A549 (cell line): ENCODE measurements at regions not wholly inside any gene's neighbourhood (a gene's known extent, or its start where the extent isn't known, plus 50 kb on each side); places are given as distances from the start of the nearest gene placed in this dataset.

Experiments used
- ATAC-seq, 2 experiments: fragments of 200-7000 bp in 1 of 2; fragments of >200 bp in 1 of 2; cut with Nextera tagmentation in 1 of 2; cut with Tn5 transposase in 1 of 2; 3 replicates each; pipeline versions ENCODE4 v1.8.0 to v1.9.1; 2018 to 2020; ENCODE audit warnings: mild to moderate bottlenecking in 1 of 2, moderate library complexity in 1 of 2
- CTCF ChIA-PET: fragments of 300-600 bp; sonication (Branson Sonifier 250); formaldehyde crosslinking; extraction: SDS; loops from one replicate; lab custom pipeline; 2021; ENCODE audit warnings: antibody characterized with exemption, inconsistent platforms; lab: Yijun Ruan, JAX
- POLR2A ChIA-PET: fragments of 350-600 bp; formaldehyde crosslinking; extraction: SDS; loops from one replicate; lab custom pipeline; 2021; ENCODE audit warnings: antibody characterized with exemption, inconsistent platforms; lab: Yijun Ruan, JAX
- DNase-seq, 2 experiments: peaks; one replicate each; pipeline versions ENCODE4 v3.0.0 to v3.0.0-alpha.2; 2011 to 2016; ENCODE audit warnings: low read depth in 1 of 2, low spot score in 1 of 2
- FAIRE-seq: peaks from 2 replicates; lab custom pipeline; 2011; peaks lifted over from hg19 to GRCh38; lab: Jason Lieb, UNC
- H3K27ac ChIP-seq, 2 experiments: fragments of >200 bp; sonication (Bioruptor Twin); formaldehyde crosslinking; 3 replicates each; pipeline ENCODE4 v1.5.1; 2016 to 2017
- H3K4me1 ChIP-seq: fragments of >200 bp; sonication (Bioruptor Twin); formaldehyde crosslinking; 3 replicates; pipeline ENCODE4 v1.6.1; 2016
- H3K4me2 ChIP-seq: fragments of >200 bp; sonication (Bioruptor Twin); formaldehyde crosslinking; 3 replicates; pipeline ENCODE4 v1.6.1; 2016
- H3K4me3 ChIP-seq: fragments of >200 bp; sonication (Bioruptor Twin); formaldehyde crosslinking; 3 replicates; pipeline ENCODE4 v1.5.1; 2016
- H3K9me3 ChIP-seq: fragments of >200 bp; sonication (Bioruptor Twin); formaldehyde crosslinking; 3 replicates; pipeline ENCODE4 v1.6.1; 2016
- BHLHE40 ChIP-seq: IDR thresholded peaks from 2 replicates; pipeline ENCODE4 v1.6.1; 2012; ENCODE audit warnings: low read depth, low read length, inconsistent platforms
- CHD2 ChIP-seq: fragments of 150-350 bp; IDR thresholded peaks from 2 replicates; pipeline ENCODE4 v1.6.1; 2014; ENCODE audit warnings: low read length; ENCODE audit not compliant: partially characterized antibody
- CHD4 ChIP-seq: fragments of 200-600 bp; sonication (generic); IDR thresholded peaks from 2 replicates; pipeline ENCODE4 v1.6.1; 2016; ENCODE audit warnings: antibody characterized with exemption, mild to moderate bottlenecking, borderline replicate concordance
- EHMT2 ChIP-seq: fragments of 200-600 bp; sonication (generic); IDR thresholded peaks from 2 replicates; pipeline ENCODE4 v1.6.1; 2016; ENCODE audit warnings: antibody characterized with exemption, low read depth, mild to moderate bottlenecking, moderate library complexity
- ESRRA ChIP-seq: fragments of 150-350 bp; IDR thresholded peaks from 2 replicates; pipeline ENCODE4 v1.6.1; 2014; ENCODE audit warnings: mild to moderate bottlenecking, low read length, borderline replicate concordance
- FOSB ChIP-seq: fragments of 250-450 bp; sonication (Bioruptor Pico); IDR thresholded peaks from 2 replicates; pipeline ENCODE4 v1.5.0; 2020; ENCODE audit warnings: mild to moderate bottlenecking, moderate library complexity
- FOXS1 ChIP-seq: fragments of 250-450 bp; sonication (Bioruptor Pico); IDR thresholded peaks from 2 replicates; pipeline ENCODE4 v1.5.0; 2020; ENCODE audit warnings: mild to moderate bottlenecking, moderate library complexity
- GATA3 ChIP-seq: IDR thresholded peaks from 2 replicates; pipeline ENCODE4 v1.6.1; 2012; ENCODE audit warnings: borderline replicate concordance
- HEYL ChIP-seq: fragments of 250-450 bp; sonication (Bioruptor Pico); IDR thresholded peaks from 2 replicates; pipeline ENCODE4 v1.8.0; 2021; ENCODE audit warnings: mild to moderate bottlenecking, moderate library complexity
- HOXA7 ChIP-seq: fragments of 250-450 bp; sonication (Bioruptor Pico); IDR thresholded peaks from 2 replicates; pipeline ENCODE4 v1.5.0; 2020; ENCODE audit warnings: mild to moderate bottlenecking, moderate library complexity
- HOXB13 ChIP-seq: fragments of 250-450 bp; sonication (Bioruptor Pico); IDR thresholded peaks from 2 replicates; pipeline ENCODE4 v1.5.0; 2020; ENCODE audit warnings: low read depth, mild to moderate bottlenecking, moderate library complexity
- HOXB5 ChIP-seq: fragments of 250-450 bp; sonication (Bioruptor Pico); IDR thresholded peaks from 2 replicates; pipeline ENCODE4 v1.5.0; 2020; ENCODE audit warnings: mild to moderate bottlenecking, moderate library complexity
- JUNB ChIP-seq: fragments of >200 bp; sonication (Bioruptor Twin); formaldehyde crosslinking; IDR thresholded peaks from 2 replicates; pipeline ENCODE4 v1.6.1; 2016
- MAFK ChIP-seq: fragments of 450-650 bp; IDR thresholded peaks from 2 replicates; pipeline ENCODE4 v1.6.1; 2014; ENCODE audit not compliant: partially characterized antibody
- MAZ ChIP-seq: fragments of 150-350 bp; IDR thresholded peaks from 2 replicates; pipeline ENCODE4 v1.6.1; 2014; ENCODE audit warnings: antibody characterized with exemption, low read depth, low read length, borderline replicate concordance
- NFE2L2 ChIP-seq: fragments of 150-350 bp; conservative IDR thresholded peaks from 2 replicates; pipeline ENCODE4 v1.6.1; 2014; ENCODE audit warnings: low read length
- NPAS2 ChIP-seq: fragments of 250-450 bp; sonication (Bioruptor Pico); IDR thresholded peaks from 2 replicates; pipeline ENCODE4 v1.8.0; 2022; ENCODE audit warnings: mild to moderate bottlenecking, moderate library complexity, borderline replicate concordance
- POLR2A ChIP-seq: IDR thresholded peaks from 2 replicates; pipeline ENCODE4 v1.6.1; 2012; ENCODE audit warnings: mild to moderate bottlenecking, low read length
- RAD21 ChIP-seq, 2 experiments: fragments of >200 bp in 1 of 2; sonication (Bioruptor Twin) in 1 of 2; formaldehyde crosslinking in 1 of 2; IDR thresholded peaks in 1 of 2; conservative IDR thresholded peaks in 1 of 2; 2 replicates in 1 of 2; 3 replicates in 1 of 2; pipeline ENCODE4 v1.6.1; 2012 to 2018; ENCODE audit warnings: inconsistent platforms in 1 of 2
- RARB ChIP-seq: fragments of 250-450 bp; sonication (Bioruptor Pico); IDR thresholded peaks from 2 replicates; pipeline ENCODE4 v1.8.0; 2021; ENCODE audit warnings: mild to moderate bottlenecking, moderate library complexity
- RCOR1 ChIP-seq: fragments of 150-350 bp; IDR thresholded peaks from 2 replicates; pipeline ENCODE4 v1.6.1; 2014; ENCODE audit warnings: antibody characterized with exemption, low read length, low read depth
- RFX5 ChIP-seq: fragments of 450-650 bp; IDR thresholded peaks from 2 replicates; pipeline ENCODE4 v1.7.1; 2014; ENCODE audit warnings: antibody characterized with exemption, mild to moderate bottlenecking, moderate library complexity
- TP53 ChIP-seq: fragments of 250-450 bp; sonication (Bioruptor Pico); IDR thresholded peaks from 2 replicates; pipeline ENCODE4 v1.5.0; 2021; ENCODE audit warnings: mild to moderate bottlenecking, moderate library complexity
- ZNF302 ChIP-seq: fragments of 250-450 bp; sonication (Bioruptor Pico); IDR thresholded peaks from 2 replicates; pipeline ENCODE4 v1.9.0; 2021; ENCODE audit warnings: inconsistent platforms, mild to moderate bottlenecking, moderate library complexity
- ZSCAN20 ChIP-seq: fragments of 250-450 bp; sonication (Bioruptor Pico); IDR thresholded peaks from 2 replicates; pipeline ENCODE4 v1.8.0; 2022; ENCODE audit warnings: mild to moderate bottlenecking, moderate library complexity
- WGBS: methylation state at CpG from one replicate; pipeline ENCODE4 v1.1.6; 2017; ENCODE audit errors: missing lambda C conversion rate; 5-methylcytosine and 5-hydroxymethylcytosine counted together
- TF ChIP-seq, protein P1 (sequence below): fragments of >200 bp; sonication (Bioruptor Twin); formaldehyde crosslinking; IDR thresholded peaks from 3 replicates; pipeline ENCODE4 v1.5.1; 2016
- TF ChIP-seq, protein P2 (sequence below): fragments of >200 bp; sonication (Bioruptor Twin); formaldehyde crosslinking; IDR thresholded peaks from 3 replicates; pipeline ENCODE4 v1.6.1; 2016
- TF ChIP-seq, protein P3 (sequence below): fragments of 150-350 bp; IDR thresholded peaks from 2 replicates; pipeline ENCODE4 v1.6.1; 2014; ENCODE audit warnings: low read depth, mild to moderate bottlenecking, low read length

GRCh38 chr10:25738776-25739175 lies 195.3 kb upstream of the MYO3A start:
- DNase-seq: no peak
- TF ChIP-seq, protein P1, sequence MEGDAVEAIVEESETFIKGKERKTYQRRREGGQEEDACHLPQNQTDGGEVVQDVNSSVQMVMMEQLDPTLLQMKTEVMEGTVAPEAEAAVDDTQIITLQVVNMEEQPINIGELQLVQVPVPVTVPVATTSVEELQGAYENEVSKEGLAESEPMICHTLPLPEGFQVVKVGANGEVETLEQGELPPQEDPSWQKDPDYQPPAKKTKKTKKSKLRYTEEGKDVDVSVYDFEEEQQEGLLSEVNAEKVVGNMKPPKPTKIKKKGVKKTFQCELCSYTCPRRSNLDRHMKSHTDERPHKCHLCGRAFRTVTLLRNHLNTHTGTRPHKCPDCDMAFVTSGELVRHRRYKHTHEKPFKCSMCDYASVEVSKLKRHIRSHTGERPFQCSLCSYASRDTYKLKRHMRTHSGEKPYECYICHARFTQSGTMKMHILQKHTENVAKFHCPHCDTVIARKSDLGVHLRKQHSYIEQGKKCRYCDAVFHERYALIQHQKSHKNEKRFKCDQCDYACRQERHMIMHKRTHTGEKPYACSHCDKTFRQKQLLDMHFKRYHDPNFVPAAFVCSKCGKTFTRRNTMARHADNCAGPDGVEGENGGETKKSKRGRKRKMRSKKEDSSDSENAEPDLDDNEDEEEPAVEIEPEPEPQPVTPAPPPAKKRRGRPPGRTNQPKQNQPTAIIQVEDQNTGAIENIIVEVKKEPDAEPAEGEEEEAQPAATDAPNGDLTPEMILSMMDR: no peak
- TF ChIP-seq EHMT2: no peak
- no peak for TF ChIP-seq ESRRA
- no peak for TF ChIP-seq BHLHE40
- no peak for TF ChIP-seq HEYL (CRISPR knock-in tag)
- no peak for TF ChIP-seq JUNB
- TF ChIP-seq FOSB: no peak
- TF ChIP-seq CHD2: no peak
- TF ChIP-seq, protein P2, sequence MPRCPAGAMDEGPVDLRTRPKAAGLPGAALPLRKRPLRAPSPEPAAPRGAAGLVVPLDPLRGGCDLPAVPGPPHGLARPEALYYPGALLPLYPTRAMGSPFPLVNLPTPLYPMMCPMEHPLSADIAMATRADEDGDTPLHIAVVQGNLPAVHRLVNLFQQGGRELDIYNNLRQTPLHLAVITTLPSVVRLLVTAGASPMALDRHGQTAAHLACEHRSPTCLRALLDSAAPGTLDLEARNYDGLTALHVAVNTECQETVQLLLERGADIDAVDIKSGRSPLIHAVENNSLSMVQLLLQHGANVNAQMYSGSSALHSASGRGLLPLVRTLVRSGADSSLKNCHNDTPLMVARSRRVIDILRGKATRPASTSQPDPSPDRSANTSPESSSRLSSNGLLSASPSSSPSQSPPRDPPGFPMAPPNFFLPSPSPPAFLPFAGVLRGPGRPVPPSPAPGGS: no peak
- TF ChIP-seq, protein P3, sequence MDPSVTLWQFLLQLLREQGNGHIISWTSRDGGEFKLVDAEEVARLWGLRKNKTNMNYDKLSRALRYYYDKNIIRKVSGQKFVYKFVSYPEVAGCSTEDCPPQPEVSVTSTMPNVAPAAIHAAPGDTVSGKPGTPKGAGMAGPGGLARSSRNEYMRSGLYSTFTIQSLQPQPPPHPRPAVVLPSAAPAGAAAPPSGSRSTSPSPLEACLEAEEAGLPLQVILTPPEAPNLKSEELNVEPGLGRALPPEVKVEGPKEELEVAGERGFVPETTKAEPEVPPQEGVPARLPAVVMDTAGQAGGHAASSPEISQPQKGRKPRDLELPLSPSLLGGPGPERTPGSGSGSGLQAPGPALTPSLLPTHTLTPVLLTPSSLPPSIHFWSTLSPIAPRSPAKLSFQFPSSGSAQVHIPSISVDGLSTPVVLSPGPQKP: no peak
- TF ChIP-seq ZNF302: no peak
- TF ChIP-seq HOXB13: no peak
- TF ChIP-seq RFX5: no peak
- TF ChIP-seq POLR2A: no peak
- no peak for TF ChIP-seq NFE2L2
- TF ChIP-seq HOXA7 (CRISPR knock-in tag): no peak
- no peak for TF ChIP-seq CHD4
- no peak for TF ChIP-seq RAD21 (conservative IDR thresholded peaks at IDR 0.05 in 1 of 2, IDR thresholded peaks at IDR 0.05 in 1 of 2)
- no peak for FAIRE-seq
- CTCF ChIA-PET: no interaction called here
- no peak overlapping the region for H3K4me2 ChIP-seq
- 73% methylated on average over 4 of the region's 4 CpGs for WGBS
- H3K4me3 ChIP-seq: no peak overlapping the region
- H3K27ac ChIP-seq: no peak overlapping the region
- H3K4me1 ChIP-seq: no peaks in the 10 kb centered on the region
- POLR2A ChIA-PET: no interaction called here
- no peaks in the 10 kb centered on the region for H3K9me3 ChIP-seq
- ATAC-seq: no peak

GRCh38 chr10:25743832-25744231 lies 190.2 kb upstream of the MYO3A start:
- WGBS: 68% methylated on average over 3 of the region's 3 CpGs
- TF ChIP-seq NPAS2 (CRISPR knock-in tag) (no peak), MAZ (no peak), CHD2 (no peak), RCOR1 (no peak), RARB (no peak), TP53 (CRISPR knock-in tag) (no peak), GATA3 (no peak), RFX5 (no peak), ZSCAN20 (CRISPR knock-in tag) (no peak), HOXB5 (CRISPR knock-in tag) (no peak), FOXS1 (CRISPR knock-in tag) (no peak), MAFK (no peak)
- ChIA-PET POLR2A (no interaction called here), CTCF (interaction anchor here (1.2 kb wide), 1 partner anchor 10 kb away, joined by 4 read pairs; no protein-coding TSS in a partner anchor)
- Histone ChIP-seq H3K4me3 (no peak overlapping the region), H3K27ac (no peak overlapping the region), H3K4me2 (no peak overlapping the region), H3K9me3 (no peaks in the 10 kb centered on the region), H3K4me1 (0 out of 3 replicates have a peak, but pooled peaks cover 4% of the 10 kb centered on the region)
- FAIRE-seq (no peak), ATAC-seq (no peak), DNase-seq (no peak)
